GM23338 (cell line): ENCODE measurements at regions not wholly inside any gene's neighbourhood (a gene's known extent, or its start where the extent isn't known, plus 50 kb on each side); places are given as distances from the start of the nearest gene placed in this dataset.
"Not testable (repeated sequence)": the region's sequence is repeated elsewhere in the genome, so short reads cannot be mapped to it uniquely, and the experiment has no call there.

Experiments
- CREB1 ChIP-seq: fragments of 250-450 bp; sonication (Bioruptor Pico); IDR thresholded peaks from 2 replicates; pipeline ENCODE4 v1.5.0; 2020; ENCODE audit warnings: low read depth, mild to moderate bottlenecking, moderate library complexity
- EZH2phosphoT487 ChIP-seq: fragments of 200-600 bp; sonication (generic); IDR thresholded peaks from one replicate; pipeline ENCODE4 v1.8.1; 2018; ENCODE audit warnings: antibody characterized with exemption; ENCODE audit not compliant: unreplicated experiment
- TF ChIP-seq, protein P1 (sequence below), 2 experiments: fragments of 200-600 bp in 1 of 2; sonication (generic) in 1 of 2; conservative IDR thresholded peaks; 2 replicates each; pipeline versions ENCODE4 v1.5.1 to v1.6.1; 2016 to 2017; ENCODE audit warnings: antibody characterized with exemption in 2 of 2, low read depth in 2 of 2, mild to moderate bottlenecking in 2 of 2, moderate library complexity in 1 of 2
- TF ChIP-seq, protein P2 (sequence below): IDR thresholded peaks from 2 replicates; pipeline ENCODE4 v1.6.1; 2016; ENCODE audit warnings: antibody characterized with exemption

DNA sequence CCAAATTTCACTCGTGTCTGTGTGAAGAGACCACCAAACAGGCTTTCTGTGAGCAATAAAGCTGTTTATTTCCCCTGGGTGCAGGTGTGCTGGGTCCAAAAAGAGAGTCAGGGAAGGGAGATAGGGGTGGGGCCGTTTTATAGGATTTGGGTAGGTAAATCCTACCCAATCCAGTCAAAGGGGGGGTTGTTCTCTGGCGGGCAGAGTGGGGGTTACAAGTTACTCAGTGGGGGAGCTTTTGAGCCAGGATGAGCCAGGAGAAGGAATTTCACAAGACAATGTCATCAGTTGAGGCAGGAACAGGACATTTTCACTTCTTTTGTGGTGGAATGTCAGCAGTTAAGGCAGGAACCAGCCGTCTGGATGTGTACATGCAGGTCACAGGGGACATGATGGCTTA is 487.2 kb upstream of the ADGRL4 start:
- TF ChIP-seq, protein P1, sequence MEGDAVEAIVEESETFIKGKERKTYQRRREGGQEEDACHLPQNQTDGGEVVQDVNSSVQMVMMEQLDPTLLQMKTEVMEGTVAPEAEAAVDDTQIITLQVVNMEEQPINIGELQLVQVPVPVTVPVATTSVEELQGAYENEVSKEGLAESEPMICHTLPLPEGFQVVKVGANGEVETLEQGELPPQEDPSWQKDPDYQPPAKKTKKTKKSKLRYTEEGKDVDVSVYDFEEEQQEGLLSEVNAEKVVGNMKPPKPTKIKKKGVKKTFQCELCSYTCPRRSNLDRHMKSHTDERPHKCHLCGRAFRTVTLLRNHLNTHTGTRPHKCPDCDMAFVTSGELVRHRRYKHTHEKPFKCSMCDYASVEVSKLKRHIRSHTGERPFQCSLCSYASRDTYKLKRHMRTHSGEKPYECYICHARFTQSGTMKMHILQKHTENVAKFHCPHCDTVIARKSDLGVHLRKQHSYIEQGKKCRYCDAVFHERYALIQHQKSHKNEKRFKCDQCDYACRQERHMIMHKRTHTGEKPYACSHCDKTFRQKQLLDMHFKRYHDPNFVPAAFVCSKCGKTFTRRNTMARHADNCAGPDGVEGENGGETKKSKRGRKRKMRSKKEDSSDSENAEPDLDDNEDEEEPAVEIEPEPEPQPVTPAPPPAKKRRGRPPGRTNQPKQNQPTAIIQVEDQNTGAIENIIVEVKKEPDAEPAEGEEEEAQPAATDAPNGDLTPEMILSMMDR (conservative IDR thresholded peaks at IDR 0.05; ENCODE audit: low read depth in 2 of 2), result not testable (repeated sequence)
- TF ChIP-seq CREB1, EZH2phosphoT487: not testable (repeated sequence)
- TF ChIP-seq, protein P2, sequence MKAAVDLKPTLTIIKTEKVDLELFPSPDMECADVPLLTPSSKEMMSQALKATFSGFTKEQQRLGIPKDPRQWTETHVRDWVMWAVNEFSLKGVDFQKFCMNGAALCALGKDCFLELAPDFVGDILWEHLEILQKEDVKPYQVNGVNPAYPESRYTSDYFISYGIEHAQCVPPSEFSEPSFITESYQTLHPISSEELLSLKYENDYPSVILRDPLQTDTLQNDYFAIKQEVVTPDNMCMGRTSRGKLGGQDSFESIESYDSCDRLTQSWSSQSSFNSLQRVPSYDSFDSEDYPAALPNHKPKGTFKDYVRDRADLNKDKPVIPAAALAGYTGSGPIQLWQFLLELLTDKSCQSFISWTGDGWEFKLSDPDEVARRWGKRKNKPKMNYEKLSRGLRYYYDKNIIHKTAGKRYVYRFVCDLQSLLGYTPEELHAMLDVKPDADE, result not testable (repeated sequence)
